DOHH2 (cell line): ENCODE measurements at regions not wholly inside any gene's neighbourhood (a gene's known extent, or its start where the extent isn't known, plus 50 kb on each side); places are given as distances from the start of the nearest gene placed in this dataset.

ENCODE experiments used
- H3F3A ChIP-seq: fragments of 200-600 bp; sonication (generic), shearing (Covaris generic); 2 replicates; pipeline ENCODE4 v1.6.0; 2016; ENCODE audit warnings: antibody characterized with exemption, mild to moderate bottlenecking; ENCODE audit not compliant: control insufficient read depth, insufficient read depth
- H3K27ac ChIP-seq: fragments of 200-600 bp; sonication (generic); 2 replicates; pipeline ENCODE4 v1.5.1; 2014; ENCODE audit warnings: low read depth, mild to moderate bottlenecking, low read length, moderate library complexity
- H3K27me3 ChIP-seq: fragments of 200-600 bp; sonication (generic); 2 replicates; pipeline ENCODE4 v1.6.1; 2014; ENCODE audit warnings: mild to moderate bottlenecking, low read length, mixed read lengths; ENCODE audit not compliant: control insufficient read depth
- H3K36me3 ChIP-seq: fragments of 200-600 bp; sonication (generic); 2 replicates; pipeline ENCODE4 v1.6.1; 2014; ENCODE audit warnings: mild to moderate bottlenecking, low read length, moderate library complexity, mixed read lengths; ENCODE audit not compliant: control insufficient read depth
- H3K4me1 ChIP-seq: fragments of 200-600 bp; sonication (generic); 2 replicates; pipeline ENCODE4 v1.6.1; 2014; ENCODE audit warnings: mild to moderate bottlenecking, low read length, mixed read lengths; ENCODE audit not compliant: control insufficient read depth
- H3K4me2 ChIP-seq: fragments of 200-600 bp; sonication (generic); 2 replicates; pipeline ENCODE4 v1.6.0; 2014; ENCODE audit warnings: mild to moderate bottlenecking, low read length, moderate library complexity
- H3K4me3 ChIP-seq: fragments of 200-600 bp; sonication (generic); 2 replicates; pipeline ENCODE4 v1.5.1; 2014; ENCODE audit warnings: mild to moderate bottlenecking, low read length, mixed read lengths
- H3K79me2 ChIP-seq: fragments of 200-600 bp; sonication (generic); 2 replicates; pipeline ENCODE4 v1.6.1; 2014; ENCODE audit warnings: mild to moderate bottlenecking, low read length, mixed read lengths; ENCODE audit not compliant: control insufficient read depth
- H3K9me2 ChIP-seq: fragments of 200-600 bp; sonication (generic); replicated peaks from 2 replicates; pipeline ENCODE4 v1.6.1; 2014; ENCODE audit warnings: mild to moderate bottlenecking, low read length, mixed read lengths; ENCODE audit not compliant: control insufficient read depth
- H3K9me3 ChIP-seq: fragments of 200-600 bp; sonication (generic); 2 replicates; pipeline ENCODE4 v1.6.1; 2014; ENCODE audit warnings: antibody characterized with exemption, low read length, mixed read lengths; ENCODE audit not compliant: control insufficient read depth, insufficient read depth
- H4K20me1 ChIP-seq: fragments of 200-600 bp; sonication (generic); 2 replicates; pipeline ENCODE4 v1.6.0; 2014; ENCODE audit warnings: low read depth, mild to moderate bottlenecking, antibody characterized with exemption, low read length, moderate library complexity; ENCODE audit not compliant: control insufficient read depth, insufficient read depth
- EZH2phosphoT487 ChIP-seq: fragments of 200-600 bp; sonication (generic); IDR thresholded peaks from 2 replicates; pipeline ENCODE4 v1.6.1; 2017; ENCODE audit warnings: borderline replicate concordance, mild to moderate bottlenecking, antibody characterized with exemption, low read length, moderate library complexity, mixed read lengths
- TF ChIP-seq, protein P1 (sequence below): fragments of 200-600 bp; sonication (generic); IDR thresholded peaks from one replicate; pipeline ENCODE4 v1.5.1; 2014; ENCODE audit warnings: antibody characterized with exemption, mild to moderate bottlenecking, low read depth, low read length; ENCODE audit not compliant: poor library complexity, severe bottlenecking

DNA sequence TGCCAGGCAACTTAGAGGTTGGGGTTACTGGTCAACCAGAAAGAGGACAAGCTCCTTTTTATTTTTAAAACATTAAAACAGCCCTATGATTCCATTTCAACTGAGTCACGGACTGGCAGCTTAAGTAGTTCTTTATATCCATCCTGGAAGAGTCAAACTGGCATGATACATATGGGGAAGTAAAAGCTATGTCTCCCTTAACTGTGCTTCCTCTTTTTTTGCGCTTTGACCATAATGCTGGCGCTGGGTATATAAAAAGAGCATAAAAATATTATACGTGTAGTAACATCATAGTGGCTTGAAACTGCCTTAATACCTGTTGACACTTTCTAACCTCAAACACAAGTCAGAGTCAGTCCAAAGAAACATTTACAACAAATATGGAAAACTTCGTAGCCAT, 274.4 kb downstream of the CSNK1G3 start:
- no peaks in the 10 kb centered on the region for H4K20me1 ChIP-seq
- H3K36me3 ChIP-seq: no peaks in the 10 kb centered on the region
- H3F3A ChIP-seq: no peaks in the 10 kb centered on the region
- H3K4me2 ChIP-seq: peak overlapping the region; percentile 29
- H3K4me1 ChIP-seq: peaks cover 20% of the 10 kb centered on the region
- no peak overlapping the region for H3K4me3 ChIP-seq
- TF ChIP-seq, protein P1, sequence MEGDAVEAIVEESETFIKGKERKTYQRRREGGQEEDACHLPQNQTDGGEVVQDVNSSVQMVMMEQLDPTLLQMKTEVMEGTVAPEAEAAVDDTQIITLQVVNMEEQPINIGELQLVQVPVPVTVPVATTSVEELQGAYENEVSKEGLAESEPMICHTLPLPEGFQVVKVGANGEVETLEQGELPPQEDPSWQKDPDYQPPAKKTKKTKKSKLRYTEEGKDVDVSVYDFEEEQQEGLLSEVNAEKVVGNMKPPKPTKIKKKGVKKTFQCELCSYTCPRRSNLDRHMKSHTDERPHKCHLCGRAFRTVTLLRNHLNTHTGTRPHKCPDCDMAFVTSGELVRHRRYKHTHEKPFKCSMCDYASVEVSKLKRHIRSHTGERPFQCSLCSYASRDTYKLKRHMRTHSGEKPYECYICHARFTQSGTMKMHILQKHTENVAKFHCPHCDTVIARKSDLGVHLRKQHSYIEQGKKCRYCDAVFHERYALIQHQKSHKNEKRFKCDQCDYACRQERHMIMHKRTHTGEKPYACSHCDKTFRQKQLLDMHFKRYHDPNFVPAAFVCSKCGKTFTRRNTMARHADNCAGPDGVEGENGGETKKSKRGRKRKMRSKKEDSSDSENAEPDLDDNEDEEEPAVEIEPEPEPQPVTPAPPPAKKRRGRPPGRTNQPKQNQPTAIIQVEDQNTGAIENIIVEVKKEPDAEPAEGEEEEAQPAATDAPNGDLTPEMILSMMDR: no peak
- TF ChIP-seq EZH2phosphoT487: no peak
- H3K9me3 ChIP-seq: peaks cover 14% of the 10 kb centered on the region; the same call in 1 of the 2 replicates
- no peak overlapping the region for H3K27ac ChIP-seq
- no peaks in the 10 kb centered on the region for H3K27me3 ChIP-seq
- no peaks in the 10 kb centered on the region for H3K79me2 ChIP-seq
- no peaks in the 10 kb centered on the region for H3K9me2 ChIP-seq

- peaks cover 20% of the 10 kb centered on the region for H3K4me1 ChIP-seq
- no peaks in the 10 kb centered on the region for H3K79me2 ChIP-seq
- no peaks in the 10 kb centered on the region for H3F3A ChIP-seq
- H3K4me2 ChIP-seq: peak overlapping the region; percentile 29
- H3K36me3 ChIP-seq: no peaks in the 10 kb centered on the region
- TF ChIP-seq EZH2phosphoT487: no peak
- TF ChIP-seq, protein P1: no peak
- H3K9me3 ChIP-seq: peaks cover 14% of the 10 kb centered on the region; the same call in 1 of the 2 replicates
- H4K20me1 ChIP-seq: no peaks in the 10 kb centered on the region
- no peak overlapping the region for H3K27ac ChIP-seq
- H3K27me3 ChIP-seq: no peaks in the 10 kb centered on the region
- H3K9me2 ChIP-seq: no peaks in the 10 kb centered on the region
- no peak overlapping the region for H3K4me3 ChIP-seq
These were observed 273.4 kb downstream of the CSNK1G3 start for GRCh38 chr5:123785162-123786071.

- Histone ChIP-seq H3K9me3 (no peaks in the 10 kb centered on the region), H4K20me1 (no peaks in the 10 kb centered on the region), H3K9me2 (no peaks in the 10 kb centered on the region), H3K27ac (no peak overlapping the region), H3K79me2 (no peaks in the 10 kb centered on the region), H3F3A (no peaks in the 10 kb centered on the region), H3K4me3 (no peak overlapping the region), H3K27me3 (no peaks in the 10 kb centered on the region), H3K36me3 (no peaks in the 10 kb centered on the region), H3K4me1 (peaks cover 20% of the 10 kb centered on the region), H3K4me2 (no peak overlapping the region)
- TF ChIP-seq, protein P1: no peak
- TF ChIP-seq EZH2phosphoT487: no peak
These were observed 271.4 kb downstream of the CSNK1G3 start for GRCh38 chr5:123783421-123783820.
